ENCODE measurements at regions not wholly inside any gene's neighbourhood (a gene's known extent, or its start where the extent isn't known, plus 50 kb on each side); places are given as distances from the start of the nearest gene placed in this dataset.

- no peak for DNase-seq (ENCODE audit: low spot score)
- H3K36me3 ChIP-seq (replicated peaks; ENCODE audit: insufficient read depth, low read depth): no peaks in the 10 kb centered on the region
- H4K20me1 ChIP-seq (ENCODE audit: insufficient read depth, poor library complexity, severe bottlenecking): no peaks in the 10 kb centered on the region
- no peaks in the 10 kb centered on the region for H3K79me2 ChIP-seq
- 100% methylated on average over 2 of the region's 2 CpGs for WGBS (ENCODE audit: low lambda C conversion rate, missing lambda C conversion rate)
- no peaks in the 10 kb centered on the region for H3K4me1 ChIP-seq (ENCODE audit: insufficient read depth)
- H3K27me3 ChIP-seq: no peaks in the 10 kb centered on the region
- no peak overlapping the region for H3K4me2 ChIP-seq
- TF ChIP-seq CTCF (IDR thresholded peaks at IDR 0.05; ENCODE audit: poor library complexity) (no peak), EZH2phosphoT487 (IDR thresholded peaks at IDR 0.05; ENCODE audit: low read depth, severe bottlenecking, unreplicated experiment) (no peak), EZH2 (IDR thresholded peaks at IDR 0.05; ENCODE audit: borderline replicate concordance) (no peak)
- H3K4me3 ChIP-seq: no peak overlapping the region
- H3K27ac ChIP-seq: no peak overlapping the region
- H3K9me2 ChIP-seq (replicated peaks; ENCODE audit: insufficient read depth): no peaks in the 10 kb centered on the region
- H3K9me3 ChIP-seq (ENCODE audit: low read depth): no peaks in the 10 kb centered on the region
- no peak overlapping the region for H2AFZ ChIP-seq
Measured at GRCh38 chr16:62967611-62968010, 931.4 kb upstream of the CDH8 start.

GRCh38 chr16:62967163-62967562, 930.9 kb upstream of the CDH8 start:
- Histone ChIP-seq H3K36me3 (replicated peaks; ENCODE audit: insufficient read depth, low read depth) (no peaks in the 10 kb centered on the region), H3K4me1 (ENCODE audit: insufficient read depth) (no peaks in the 10 kb centered on the region), H4K20me1 (ENCODE audit: insufficient read depth, poor library complexity, severe bottlenecking) (no peaks in the 10 kb centered on the region), H3K79me2 (no peaks in the 10 kb centered on the region), H3K9me2 (replicated peaks; ENCODE audit: insufficient read depth) (no peaks in the 10 kb centered on the region), H3K27ac (no peak overlapping the region), H3K4me2 (no peak overlapping the region), H3K27me3 (no peaks in the 10 kb centered on the region), H3K9me3 (ENCODE audit: low read depth) (no peaks in the 10 kb centered on the region), H3K4me3 (no peak overlapping the region), H2AFZ (no peak overlapping the region)
- 78% methylated on average over 3 of the region's 3 CpGs for WGBS (ENCODE audit: low lambda C conversion rate, missing lambda C conversion rate)
- DNase-seq (ENCODE audit: low spot score): no peak
- TF ChIP-seq EZH2phosphoT487 (IDR thresholded peaks at IDR 0.05; ENCODE audit: low read depth, severe bottlenecking, unreplicated experiment): no peak
- TF ChIP-seq CTCF (IDR thresholded peaks at IDR 0.05; ENCODE audit: poor library complexity): no peak
- no peak for TF ChIP-seq EZH2 (IDR thresholded peaks at IDR 0.05; ENCODE audit: borderline replicate concordance)

- Histone ChIP-seq H3K4me3 (no peak overlapping the region), H3K4me2 (no peak overlapping the region), H2AFZ (no peak overlapping the region), H3K27ac (no peak overlapping the region), H4K20me1 (ENCODE audit: insufficient read depth, poor library complexity, severe bottlenecking) (no peaks in the 10 kb centered on the region), H3K27me3 (no peaks in the 10 kb centered on the region), H3K36me3 (replicated peaks; ENCODE audit: insufficient read depth, low read depth) (no peaks in the 10 kb centered on the region), H3K4me1 (ENCODE audit: insufficient read depth) (no peaks in the 10 kb centered on the region), H3K9me2 (replicated peaks; ENCODE audit: insufficient read depth) (no peaks in the 10 kb centered on the region), H3K79me2 (no peaks in the 10 kb centered on the region), H3K9me3 (ENCODE audit: low read depth) (no peaks in the 10 kb centered on the region)
- WGBS (ENCODE audit: low lambda C conversion rate, missing lambda C conversion rate): 94% methylated on average over 1 of the region's 1 CpG
- TF ChIP-seq EZH2 (IDR thresholded peaks at IDR 0.05; ENCODE audit: borderline replicate concordance): no peak
- no peak for TF ChIP-seq CTCF (IDR thresholded peaks at IDR 0.05; ENCODE audit: poor library complexity)
- TF ChIP-seq EZH2phosphoT487 (IDR thresholded peaks at IDR 0.05; ENCODE audit: low read depth, severe bottlenecking, unreplicated experiment): no peak
- DNase-seq (ENCODE audit: low spot score): no peak
Measured at GRCh38 chr16:62966626-62967025, 930.4 kb upstream of the CDH8 start.

GRCh38 chr16:62965831-62966230, 929.6 kb upstream of the CDH8 start:
- WGBS (ENCODE audit: low lambda C conversion rate, missing lambda C conversion rate): 91% methylated on average over 3 of the region's 3 CpGs
- Histone ChIP-seq H3K79me2 (no peaks in the 10 kb centered on the region), H3K4me3 (no peak overlapping the region), H3K9me2 (replicated peaks; ENCODE audit: insufficient read depth) (no peaks in the 10 kb centered on the region), H3K27ac (no peak overlapping the region), H2AFZ (no peak overlapping the region), H3K4me2 (no peak overlapping the region), H4K20me1 (ENCODE audit: insufficient read depth, poor library complexity, severe bottlenecking) (no peaks in the 10 kb centered on the region), H3K4me1 (ENCODE audit: insufficient read depth) (no peaks in the 10 kb centered on the region), H3K36me3 (replicated peaks; ENCODE audit: insufficient read depth, low read depth) (no peaks in the 10 kb centered on the region), H3K9me3 (ENCODE audit: low read depth) (no peaks in the 10 kb centered on the region), H3K27me3 (no peaks in the 10 kb centered on the region)
- no peak for DNase-seq (ENCODE audit: low spot score)
- TF ChIP-seq EZH2phosphoT487 (IDR thresholded peaks at IDR 0.05; ENCODE audit: low read depth, severe bottlenecking, unreplicated experiment): no peak
- no peak for TF ChIP-seq CTCF (IDR thresholded peaks at IDR 0.05; ENCODE audit: poor library complexity)
- TF ChIP-seq EZH2 (IDR thresholded peaks at IDR 0.05; ENCODE audit: borderline replicate concordance): no peak
